Erythroblast (primary cell): ENCODE measurements at regions not wholly inside any gene's neighbourhood (a gene's known extent, or its start where the extent isn't known, plus 50 kb on each side); places are given as distances from the start of the nearest gene placed in this dataset.

Experiments used
- GATA1 ChIP-seq: IDR thresholded peaks from 2 replicates; pipeline ENCODE4 v1.6.1; 2011; ENCODE audit warnings: low read depth, mild to moderate bottlenecking, control low read depth, low read length, moderate library complexity
- POLR2A ChIP-seq: IDR thresholded peaks from 2 replicates; pipeline ENCODE4 v1.6.1; 2011; ENCODE audit warnings: mild to moderate bottlenecking, low read length

DNA sequence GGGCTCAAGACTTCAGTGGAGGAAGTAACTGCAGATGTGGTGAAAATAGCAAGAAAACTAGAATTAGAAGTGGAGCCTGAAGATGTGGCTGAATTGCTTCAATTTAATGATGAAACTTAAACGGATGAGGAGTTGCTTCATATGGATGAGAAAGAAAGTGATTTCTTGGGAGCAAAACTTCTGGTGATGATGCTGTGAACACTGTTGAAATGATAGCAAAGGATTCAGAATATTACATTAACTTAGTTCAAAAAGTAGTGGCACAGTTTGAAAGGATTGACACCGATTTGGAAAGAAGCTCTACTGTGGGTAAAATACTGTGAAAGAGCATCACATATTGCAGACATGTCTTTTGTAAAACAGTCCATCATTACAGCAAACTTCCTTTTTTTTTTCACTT is 638.0 kb downstream of the NYAP2 start:
- TF ChIP-seq POLR2A = no peak
- TF ChIP-seq GATA1 = no peak
